ENCODE measurements at regions not wholly inside any gene's neighbourhood (a gene's known extent, or its start where the extent isn't known, plus 50 kb on each side); places are given as distances from the start of the nearest gene placed in this dataset.
A peak's percentile ranks its signal among the peaks of the same experiment; 100 is the strongest.
"Not testable (repeated sequence)": the region's sequence is repeated elsewhere in the genome, so short reads cannot be mapped to it uniquely, and the experiment has no call there.

DNA sequence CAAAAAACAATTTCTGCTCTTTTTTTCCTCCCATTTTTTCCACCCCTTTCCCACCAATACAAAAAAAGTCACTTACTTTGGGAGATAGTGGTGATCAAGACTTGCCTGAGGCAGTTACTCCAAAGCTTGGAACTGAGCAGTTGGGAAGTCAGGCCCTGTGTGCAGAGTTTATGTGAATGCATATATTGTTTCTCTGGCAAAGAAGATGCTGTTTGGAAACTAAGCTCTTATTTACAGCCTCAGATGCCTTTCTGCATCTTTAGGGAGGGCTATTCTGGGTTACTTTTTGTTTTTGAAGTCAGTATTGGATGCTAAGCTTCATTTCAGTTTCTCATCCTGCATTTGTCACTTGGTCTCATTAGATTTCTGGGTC, 136.3 kb downstream of the ZNF330 start:
- no peak for DNase-seq
- no peaks in the 10 kb centered on the region for H3K27me3 ChIP-seq
- H3K36me3 ChIP-seq: no peaks in the 10 kb centered on the region
- intact Hi-C loops (cut with DNase I): no loop called here
- no peak overlapping the region for H3K27ac ChIP-seq
- no peaks in the 10 kb centered on the region for H3K9me3 ChIP-seq
- no peak overlapping the region for H3K4me3 ChIP-seq (replicated peaks in 1 of 3)
- H3K4me1 ChIP-seq: peaks cover 5 to 13% of the 10 kb centered on the region in 2 donors
- TF ChIP-seq, protein P1, sequence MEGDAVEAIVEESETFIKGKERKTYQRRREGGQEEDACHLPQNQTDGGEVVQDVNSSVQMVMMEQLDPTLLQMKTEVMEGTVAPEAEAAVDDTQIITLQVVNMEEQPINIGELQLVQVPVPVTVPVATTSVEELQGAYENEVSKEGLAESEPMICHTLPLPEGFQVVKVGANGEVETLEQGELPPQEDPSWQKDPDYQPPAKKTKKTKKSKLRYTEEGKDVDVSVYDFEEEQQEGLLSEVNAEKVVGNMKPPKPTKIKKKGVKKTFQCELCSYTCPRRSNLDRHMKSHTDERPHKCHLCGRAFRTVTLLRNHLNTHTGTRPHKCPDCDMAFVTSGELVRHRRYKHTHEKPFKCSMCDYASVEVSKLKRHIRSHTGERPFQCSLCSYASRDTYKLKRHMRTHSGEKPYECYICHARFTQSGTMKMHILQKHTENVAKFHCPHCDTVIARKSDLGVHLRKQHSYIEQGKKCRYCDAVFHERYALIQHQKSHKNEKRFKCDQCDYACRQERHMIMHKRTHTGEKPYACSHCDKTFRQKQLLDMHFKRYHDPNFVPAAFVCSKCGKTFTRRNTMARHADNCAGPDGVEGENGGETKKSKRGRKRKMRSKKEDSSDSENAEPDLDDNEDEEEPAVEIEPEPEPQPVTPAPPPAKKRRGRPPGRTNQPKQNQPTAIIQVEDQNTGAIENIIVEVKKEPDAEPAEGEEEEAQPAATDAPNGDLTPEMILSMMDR (IDR thresholded peaks at IDR 0.05): no peak
- no peak for TF ChIP-seq POLR2A (IDR thresholded peaks at IDR 0.05)

GRCh38 chr4:141368241-141368640, 147.5 kb downstream of the ZNF330 start:
- 100% methylated on average over 3 of the region's 3 CpGs for WGBS, 2 donors
- intact Hi-C loops (cut with DNase I): not testable (repeated sequence)

DNA sequence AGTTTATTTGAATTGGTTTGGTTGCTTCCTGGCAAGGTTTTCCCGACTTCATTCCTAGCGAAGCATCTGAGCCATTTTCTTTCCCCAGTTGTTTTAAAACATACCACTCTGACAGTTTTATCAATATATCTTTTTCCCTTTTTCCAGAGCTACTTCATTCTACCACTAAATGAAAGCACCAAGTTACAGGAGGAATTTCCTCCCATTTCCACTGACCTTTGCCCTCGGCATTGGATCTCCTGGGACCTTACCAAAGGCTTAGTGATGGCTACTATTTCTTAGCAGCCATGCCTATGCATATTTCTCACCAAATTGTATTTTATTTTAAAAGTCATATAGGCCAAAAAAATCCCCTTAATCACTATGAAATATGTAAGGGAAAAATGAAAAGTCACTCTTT, 150.5 kb downstream of the ZNF330 start:
- no peak for TF ChIP-seq POLR2A (IDR thresholded peaks at IDR 0.05)
- TF ChIP-seq, protein P1 (IDR thresholded peaks at IDR 0.05): no peak
- no peak overlapping the region for H3K4me3 ChIP-seq (replicated peaks in 1 of 3)
- intact Hi-C loops (cut with DNase I): no loop called here
- H3K27ac ChIP-seq: no peak overlapping the region
- DNase-seq: no peak
- no peaks in the 10 kb centered on the region for H3K9me3 ChIP-seq
- H3K4me1 ChIP-seq: no peaks in the 10 kb centered on the region
- H3K27me3 ChIP-seq: no peaks in the 10 kb centered on the region
- WGBS, 2 donors: 72 to 77% methylated on average over 3 of the region's 3 CpGs
- H3K36me3 ChIP-seq: no peaks in the 10 kb centered on the region

More at GRCh38 chr4:141368241-141368640, 147.5 kb downstream of the ZNF330 start:
- H3K36me3 ChIP-seq; H3K9me3 ChIP-seq; H3K4me3 ChIP-seq (replicated peaks in 1 of 3); H3K4me1 ChIP-seq; H3K27me3 ChIP-seq; H3K27ac ChIP-seq; DNase-seq: not testable (repeated sequence)

DNA sequence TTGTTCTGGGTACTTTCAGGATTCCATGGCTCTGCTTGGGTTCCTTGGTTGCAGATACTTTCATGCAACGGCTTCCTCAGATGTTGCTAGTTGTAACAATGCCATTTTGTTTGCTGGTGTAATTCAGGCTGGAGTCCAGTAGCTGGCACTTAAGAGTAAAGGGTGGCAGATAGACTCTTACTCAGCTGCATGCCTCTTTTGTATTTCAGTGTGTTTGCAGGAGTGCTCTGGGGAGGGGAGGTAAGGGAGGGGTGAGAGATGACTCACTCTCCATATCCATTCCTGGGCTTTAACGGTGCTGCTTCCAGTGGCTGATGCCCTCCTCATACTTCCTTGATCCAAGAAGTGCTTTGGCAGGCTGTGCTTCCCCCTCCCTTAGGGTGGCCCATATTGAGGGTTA, 155.2 kb downstream of the ZNF330 start:
- Histone ChIP-seq H3K4me1 (no peaks in the 10 kb centered on the region), H3K27me3 (no peaks in the 10 kb centered on the region), H3K27ac (no peak overlapping the region), H3K36me3 (no peaks in the 10 kb centered on the region), H3K4me3 (replicated peaks in 1 of 3) (no peak overlapping the region), H3K9me3 (no peaks in the 10 kb centered on the region)
- DNase-seq: peak; percentile 40 to 62
- TF ChIP-seq, protein P1 (IDR thresholded peaks at IDR 0.05): peak in 5 of 6 experiments; percentile 10 to 60 (median 37)
- TF ChIP-seq POLR2A (IDR thresholded peaks at IDR 0.05): no peak
- intact Hi-C loops (cut with DNase I): no loop called here
- 27 to 37% methylated on average over 2 of the region's 2 CpGs for WGBS, 2 donors

- no peak for DNase-seq
- Histone ChIP-seq H3K27me3 (no peaks in the 10 kb centered on the region), H3K27ac (no peak overlapping the region), H3K9me3 (no peaks in the 10 kb centered on the region), H3K4me3 (replicated peaks in 1 of 3) (no peak overlapping the region), H3K36me3 (no peaks in the 10 kb centered on the region), H3K4me1 (no peaks in the 10 kb centered on the region)
- intact Hi-C loops (cut with DNase I): no loop called here
- TF ChIP-seq, protein P1 (IDR thresholded peaks at IDR 0.05): no peak
- no peak for TF ChIP-seq POLR2A (IDR thresholded peaks at IDR 0.05)
- 93 to 100% methylated on average over 2 of the region's 2 CpGs for WGBS, 2 donors
These were observed 156.1 kb downstream of the ZNF330 start for GRCh38 chr4:141376769-141377168.

DNA sequence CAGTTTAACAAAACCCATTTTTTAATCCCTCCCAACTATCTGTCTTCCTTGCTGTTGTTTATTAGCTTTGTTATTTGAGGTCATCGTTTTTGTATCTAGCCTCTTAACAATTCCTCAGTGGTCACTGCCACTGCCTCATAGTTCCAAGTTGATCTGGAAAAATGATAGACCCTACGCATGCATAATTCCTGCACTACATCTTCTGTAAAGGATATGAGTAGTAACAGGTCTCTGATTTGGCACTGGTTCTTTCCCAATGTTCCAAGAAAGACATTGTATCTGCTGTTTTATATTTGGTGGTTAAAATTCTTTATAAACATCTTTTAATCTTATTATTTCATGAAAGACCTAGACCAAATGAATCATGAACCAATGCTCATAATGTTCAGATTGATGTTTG, 166.6 kb downstream of the ZNF330 start:
- TF ChIP-seq POLR2A (IDR thresholded peaks at IDR 0.05): no peak
- TF ChIP-seq, protein P1 (IDR thresholded peaks at IDR 0.05): no peak
- 89 to 90% methylated on average over 2 of the region's 2 CpGs for WGBS, 2 donors
- DNase-seq: no peak
- no peaks in the 10 kb centered on the region for H3K27me3 ChIP-seq
- H3K4me3 ChIP-seq (replicated peaks in 1 of 3): no peak overlapping the region
- H3K27ac ChIP-seq: peak overlapping the region in 2 of 3 donors; percentile 61 to 78
- intact Hi-C loops (cut with DNase I): no loop called here
- no peaks in the 10 kb centered on the region for H3K36me3 ChIP-seq
- H3K4me1 ChIP-seq: peaks cover 4 to 7% of the 10 kb centered on the region in 2 donors
- no peaks in the 10 kb centered on the region for H3K9me3 ChIP-seq

All from thyroid gland (tissue), 4 donors.